GM12864 (cell line): ENCODE measurements at regions not wholly inside any gene's neighbourhood (a gene's known extent, or its start where the extent isn't known, plus 50 kb on each side); places are given as distances from the start of the nearest gene placed in this dataset.

Experiments
- DNase-seq: peaks from one replicate; pipeline ENCODE4 v3.0.0-alpha.2; 2011; ENCODE audit warnings: low read depth
- H3K4me3 ChIP-seq: 2 replicates; pipeline ENCODE4 v1.5.1; 2011; ENCODE audit warnings: mild to moderate bottlenecking, low read depth, low read length, control low read depth
- TF ChIP-seq, protein P1 (sequence below): IDR thresholded peaks from 2 replicates; pipeline ENCODE4 v1.5.1; 2011; ENCODE audit warnings: low read depth, mild to moderate bottlenecking, moderate library complexity, low read length, control low read depth, inconsistent platforms; ENCODE audit errors: missing control alignments

DNA sequence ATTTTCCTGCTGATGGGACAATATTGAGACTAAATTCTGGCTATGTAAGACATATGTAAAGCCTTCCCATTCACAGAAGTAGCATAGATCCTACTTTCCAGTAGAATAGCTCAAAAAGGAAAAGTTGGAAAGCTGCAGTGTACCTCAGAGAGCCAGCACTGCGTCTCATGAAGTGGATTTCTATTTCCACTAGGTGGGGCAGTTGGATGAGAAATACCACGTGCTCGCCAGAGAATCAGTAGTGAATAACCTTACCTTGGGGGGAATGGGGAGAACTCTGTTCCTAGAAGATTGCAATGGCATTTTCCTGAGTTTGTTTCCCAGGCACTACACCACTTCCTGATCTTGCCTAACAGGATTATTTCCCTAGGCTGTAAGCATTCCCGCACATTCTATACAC, 907.1 kb downstream of the FSTL5 start:
- TF ChIP-seq, protein P1, sequence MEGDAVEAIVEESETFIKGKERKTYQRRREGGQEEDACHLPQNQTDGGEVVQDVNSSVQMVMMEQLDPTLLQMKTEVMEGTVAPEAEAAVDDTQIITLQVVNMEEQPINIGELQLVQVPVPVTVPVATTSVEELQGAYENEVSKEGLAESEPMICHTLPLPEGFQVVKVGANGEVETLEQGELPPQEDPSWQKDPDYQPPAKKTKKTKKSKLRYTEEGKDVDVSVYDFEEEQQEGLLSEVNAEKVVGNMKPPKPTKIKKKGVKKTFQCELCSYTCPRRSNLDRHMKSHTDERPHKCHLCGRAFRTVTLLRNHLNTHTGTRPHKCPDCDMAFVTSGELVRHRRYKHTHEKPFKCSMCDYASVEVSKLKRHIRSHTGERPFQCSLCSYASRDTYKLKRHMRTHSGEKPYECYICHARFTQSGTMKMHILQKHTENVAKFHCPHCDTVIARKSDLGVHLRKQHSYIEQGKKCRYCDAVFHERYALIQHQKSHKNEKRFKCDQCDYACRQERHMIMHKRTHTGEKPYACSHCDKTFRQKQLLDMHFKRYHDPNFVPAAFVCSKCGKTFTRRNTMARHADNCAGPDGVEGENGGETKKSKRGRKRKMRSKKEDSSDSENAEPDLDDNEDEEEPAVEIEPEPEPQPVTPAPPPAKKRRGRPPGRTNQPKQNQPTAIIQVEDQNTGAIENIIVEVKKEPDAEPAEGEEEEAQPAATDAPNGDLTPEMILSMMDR: peak; percentile 26

DNA sequence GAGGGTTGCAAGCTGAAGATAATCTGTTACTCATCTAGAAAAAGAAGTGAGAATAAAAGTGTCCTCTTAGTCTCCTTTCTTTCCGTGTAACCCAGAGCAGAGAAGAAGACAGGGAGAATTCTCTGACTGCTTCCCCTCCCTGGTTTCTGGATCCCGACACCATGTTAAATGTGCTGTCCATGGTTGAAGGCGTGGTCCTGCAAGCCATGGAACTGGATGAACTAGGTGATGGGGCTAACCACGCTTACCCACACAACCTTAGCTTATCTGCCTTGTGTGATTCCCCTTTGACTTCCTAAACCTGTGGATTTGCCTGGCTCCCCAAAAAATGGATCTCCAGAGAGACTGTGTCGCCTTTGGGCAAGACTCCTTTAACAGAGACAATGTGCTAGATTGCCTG, 907.6 kb downstream of the FSTL5 start:
- no peak for DNase-seq
- H3K4me3 ChIP-seq: no peak overlapping the region
- TF ChIP-seq, protein P1: no peak

More for the DNA sequence above, 907.1 kb downstream of the FSTL5 start:
- no peak for DNase-seq
- no peak overlapping the region for H3K4me3 ChIP-seq

DNA sequence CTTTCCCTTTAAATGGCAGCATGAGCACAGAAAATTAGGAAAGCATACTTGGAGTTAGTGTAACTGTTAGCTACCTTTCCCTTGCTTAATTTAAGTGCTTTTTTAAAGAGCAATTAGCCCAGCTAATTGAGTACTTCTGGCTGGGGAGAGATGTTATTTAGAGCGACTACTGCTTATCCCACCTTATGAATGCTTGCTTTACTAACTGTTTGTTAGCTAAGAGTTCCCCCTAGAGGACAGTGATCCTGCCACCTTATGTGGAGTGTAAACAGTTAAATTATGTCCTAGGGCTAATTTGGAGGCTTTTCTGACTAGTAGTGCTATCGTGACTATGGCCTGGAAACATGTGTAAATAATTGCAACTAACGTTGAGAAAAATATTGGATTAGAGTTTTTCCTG, 909.4 kb downstream of the FSTL5 start:
- H3K4me3 ChIP-seq: no peak overlapping the region
- no peak for DNase-seq
- TF ChIP-seq, protein P1: no peak

DNA sequence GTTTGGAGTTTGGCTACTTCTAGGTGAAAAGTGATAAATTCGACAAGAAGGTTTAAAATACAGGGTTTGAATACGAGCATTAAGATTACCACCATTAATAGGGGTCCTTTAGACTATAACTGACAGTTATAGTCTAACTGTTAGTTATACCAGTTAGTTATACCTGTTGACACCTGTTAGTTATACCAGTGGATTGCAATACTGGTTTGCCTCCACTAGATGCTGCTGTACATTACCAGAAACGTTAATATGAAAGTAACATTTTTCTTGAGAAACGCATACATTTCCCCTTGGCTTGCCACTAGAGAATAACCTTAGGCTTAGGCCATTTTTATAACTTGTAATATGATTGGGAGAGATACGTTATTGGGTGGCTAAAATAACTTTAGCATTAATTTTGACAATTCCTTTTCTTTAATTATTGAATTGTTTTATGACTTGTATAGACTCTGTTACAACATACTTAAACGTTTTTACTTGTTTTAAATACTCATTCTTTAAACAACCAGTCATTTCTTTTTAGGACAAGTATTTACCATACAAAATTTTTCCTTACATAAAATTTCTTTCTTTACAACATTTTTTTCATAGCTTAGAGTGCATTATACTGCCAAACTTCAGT, 911.2 kb downstream of the FSTL5 start:
- peak; percentile 3 for DNase-seq
- TF ChIP-seq, protein P1: peak; percentile 85
- no peak overlapping the region for H3K4me3 ChIP-seq

DNA sequence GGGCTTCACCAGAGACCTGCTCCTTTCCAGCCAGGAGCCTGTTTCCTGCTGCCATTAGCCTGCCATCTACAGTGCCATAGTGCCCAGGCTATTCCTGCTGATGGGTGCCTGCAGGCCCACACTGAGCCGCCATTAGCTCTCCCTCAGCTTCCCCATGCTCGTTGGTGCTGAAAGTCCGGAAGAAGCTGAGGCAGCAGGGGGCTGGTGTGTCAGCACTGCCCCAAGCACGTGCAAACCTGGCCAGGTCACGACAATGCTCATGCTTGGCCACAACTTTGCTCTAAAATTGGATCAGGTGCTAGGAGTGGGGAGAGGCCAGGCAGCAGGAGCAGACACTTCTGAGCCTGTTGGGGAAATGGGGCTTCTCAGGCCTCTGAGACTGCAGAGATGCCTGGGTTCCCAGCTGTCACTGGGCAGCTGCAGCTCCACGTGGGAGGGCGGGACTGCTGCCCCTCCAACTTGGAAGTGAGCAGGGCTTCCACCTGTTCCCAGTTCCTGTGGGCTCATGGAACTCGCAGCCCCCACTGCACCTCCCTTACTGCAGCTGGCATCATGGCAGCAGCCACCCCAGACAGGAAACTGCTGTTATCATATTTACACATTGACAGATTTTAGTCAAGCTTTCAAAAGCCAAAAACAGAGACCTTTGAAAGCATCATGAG, 913.9 kb downstream of the FSTL5 start:
- H3K4me3 ChIP-seq: no peak overlapping the region
- TF ChIP-seq, protein P1: no peak
- DNase-seq: no peak

DNA sequence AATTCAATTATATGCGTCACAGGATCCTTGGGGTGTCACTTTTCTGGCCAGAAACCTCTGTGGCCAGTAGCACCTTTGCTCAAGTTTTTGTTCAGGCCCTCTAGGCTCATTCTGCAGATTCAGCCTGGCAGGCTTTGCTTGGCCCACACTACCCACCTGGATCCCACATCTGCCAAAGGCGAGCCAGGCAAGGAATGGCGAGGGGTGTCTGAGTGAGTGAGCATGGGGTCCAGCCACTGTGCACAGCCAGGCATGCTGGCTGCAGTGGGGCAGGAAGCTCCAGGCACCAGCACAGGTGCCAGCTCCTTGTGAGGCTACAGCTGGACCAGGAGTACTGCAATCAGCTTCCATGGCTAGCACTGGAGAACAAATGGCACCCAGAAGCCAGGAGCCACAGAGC, 914.9 kb downstream of the FSTL5 start:
- no peak for DNase-seq

More for the DNA sequence above, 914.9 kb downstream of the FSTL5 start:
- no peak overlapping the region for H3K4me3 ChIP-seq
- TF ChIP-seq, protein P1: no peak
